Body of pancreas (tissue), 4 donors: ENCODE measurements at regions not wholly inside any gene's neighbourhood (a gene's known extent, or its start where the extent isn't known, plus 50 kb on each side); places are given as distances from the start of the nearest gene placed in this dataset.
A peak's percentile ranks its signal among the peaks of the same experiment; 100 is the strongest.
"Not testable (repeated sequence)": the region's sequence is repeated elsewhere in the genome, so short reads cannot be mapped to it uniquely, and the experiment has no call there.

Experiments
- ATAC-seq: fragments of 150-250 bp; one replicate; pipeline ENCODE4 v1.9.1; 2016
- DNase-seq, 4 donors: peaks; one replicate each; pipeline ENCODE4 v3.0.0-alpha.2; 2019
- H3K27ac ChIP-seq, 4 donors: fragments of 200-600 bp; sonication (generic); 1 replicate in 3 of 4; 2 replicates in 1 of 4; pipeline versions ENCODE4 v1.5.1 to v1.6.1; 2016 to 2019; ENCODE audit warnings: mild to moderate bottlenecking in 1 of 4, mixed read lengths in 1 of 4, moderate library complexity in 1 of 4
- H3K27me3 ChIP-seq, 2 donors: fragments of 200-600 bp; sonication (generic); one replicate each; pipeline ENCODE4 v1.6.0; 2016; ENCODE audit warnings: mild to moderate bottlenecking in 1 of 2
- H3K36me3 ChIP-seq, 2 donors: fragments of 200-600 bp; sonication (generic); replicated peaks in 1 of 2; 2 replicates each; pipeline ENCODE4 v1.5.1; 2016; ENCODE audit warnings: low read depth in 2 of 2; ENCODE audit not compliant: insufficient read depth in 1 of 2
- H3K4me1 ChIP-seq: fragments of 200-600 bp; sonication (generic); one replicate; pipeline ENCODE4 v1.6.0; 2016
- H3K4me3 ChIP-seq, 2 donors: fragments of 200-600 bp; sonication (generic); 1 replicate in 1 of 2; 2 replicates in 1 of 2; pipeline ENCODE4 v1.5.1; 2016 to 2019
- H3K9me3 ChIP-seq, 3 donors: fragments of 200-600 bp; sonication (generic); 1 replicate in 2 of 3; 2 replicates in 1 of 3; pipeline ENCODE4 v1.5.1; 2016
- POLR2A ChIP-seq, 3 donors: fragments of 450-650 bp; IDR thresholded peaks; one replicate each; pipeline ENCODE4 v1.6.1; 2016; ENCODE audit warnings: antibody characterized with exemption in 3 of 3, mild to moderate bottlenecking in 2 of 3
- WGBS, 2 donors: methylation state at CpG; one replicate each; pipeline ENCODE4 v1.1.5; 2017; 5-methylcytosine and 5-hydroxymethylcytosine counted together
- intact Hi-C: fragments of 100-400 bp; cut with DNase I; formaldehyde crosslinking; loops from one replicate; pipeline ENCODE4 v1.15.1; 2023
- TF ChIP-seq, protein P1 (sequence below), 7 experiments: fragments of 450-650 bp in 4 of 7; fragments of 200-600 bp in 3 of 7; sonication (generic) in 3 of 7; IDR thresholded peaks; one replicate each; pipeline ENCODE4 v1.5.1; 2016 to 2019; ENCODE audit warnings: antibody characterized with exemption in 7 of 7

DNA sequence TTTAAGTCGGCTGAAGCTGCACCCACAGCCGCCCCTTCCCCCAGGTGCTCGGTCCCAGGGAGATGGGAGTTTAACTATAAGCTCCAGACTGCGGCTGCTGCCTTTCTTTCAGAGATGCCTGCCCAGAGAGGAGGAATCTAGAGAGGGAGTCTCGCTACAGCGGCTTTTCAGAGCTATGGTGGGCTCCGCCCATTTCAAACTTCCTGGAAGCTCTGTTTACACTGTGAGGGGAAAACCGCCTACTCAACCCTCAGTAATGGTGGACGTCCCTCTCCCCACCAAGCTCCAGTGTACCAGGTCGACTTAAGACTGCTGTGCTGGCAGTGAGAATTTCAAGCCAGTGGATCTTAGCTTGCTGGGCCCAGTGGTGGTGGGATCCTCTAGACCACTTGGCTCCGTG lies 135.4 kb downstream of the CXCL12 start:
- no peak for DNase-seq
- no peaks in the 10 kb centered on the region for H3K9me3 ChIP-seq
- no peak overlapping the region for H3K4me3 ChIP-seq
- intact Hi-C loops, result no loop called here
- H3K27me3 ChIP-seq, result no peaks in the 10 kb centered on the region
- H3K4me1 ChIP-seq, result peaks cover 11% of the 10 kb centered on the region
- 74 to 86% methylated on average over 8 to 11 of the region's 11 CpGs for WGBS, 2 donors
- no peak overlapping the region for H3K27ac ChIP-seq
- no peak for ATAC-seq
- TF ChIP-seq, protein P1, sequence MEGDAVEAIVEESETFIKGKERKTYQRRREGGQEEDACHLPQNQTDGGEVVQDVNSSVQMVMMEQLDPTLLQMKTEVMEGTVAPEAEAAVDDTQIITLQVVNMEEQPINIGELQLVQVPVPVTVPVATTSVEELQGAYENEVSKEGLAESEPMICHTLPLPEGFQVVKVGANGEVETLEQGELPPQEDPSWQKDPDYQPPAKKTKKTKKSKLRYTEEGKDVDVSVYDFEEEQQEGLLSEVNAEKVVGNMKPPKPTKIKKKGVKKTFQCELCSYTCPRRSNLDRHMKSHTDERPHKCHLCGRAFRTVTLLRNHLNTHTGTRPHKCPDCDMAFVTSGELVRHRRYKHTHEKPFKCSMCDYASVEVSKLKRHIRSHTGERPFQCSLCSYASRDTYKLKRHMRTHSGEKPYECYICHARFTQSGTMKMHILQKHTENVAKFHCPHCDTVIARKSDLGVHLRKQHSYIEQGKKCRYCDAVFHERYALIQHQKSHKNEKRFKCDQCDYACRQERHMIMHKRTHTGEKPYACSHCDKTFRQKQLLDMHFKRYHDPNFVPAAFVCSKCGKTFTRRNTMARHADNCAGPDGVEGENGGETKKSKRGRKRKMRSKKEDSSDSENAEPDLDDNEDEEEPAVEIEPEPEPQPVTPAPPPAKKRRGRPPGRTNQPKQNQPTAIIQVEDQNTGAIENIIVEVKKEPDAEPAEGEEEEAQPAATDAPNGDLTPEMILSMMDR (IDR thresholded peaks at IDR 0.05), result no peak
- no peak for TF ChIP-seq POLR2A (IDR thresholded peaks at IDR 0.05)
- no peaks in the 10 kb centered on the region for H3K36me3 ChIP-seq

DNA sequence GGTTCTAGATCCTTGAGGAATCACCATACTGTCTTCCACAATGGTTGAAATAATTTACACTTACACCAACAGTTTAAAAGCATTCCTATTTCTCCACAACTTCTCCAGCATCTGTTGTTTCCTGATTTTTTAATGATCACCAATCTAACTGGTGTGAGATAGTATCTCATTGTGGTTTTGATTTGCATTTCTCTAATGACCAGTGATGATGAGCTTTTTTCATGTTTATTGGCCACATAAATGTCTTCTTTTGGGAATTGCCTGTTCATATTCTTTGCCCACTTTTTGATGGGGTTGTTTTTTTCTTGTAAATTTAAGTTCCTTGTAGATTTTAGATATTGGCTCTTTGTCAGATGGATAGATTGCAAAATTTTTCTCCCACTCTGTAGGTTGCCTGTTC lies 138.2 kb downstream of the CXCL12 start:
- DNase-seq, H3K4me1 ChIP-seq, intact Hi-C loops, H3K36me3 ChIP-seq, ATAC-seq, H3K27me3 ChIP-seq, H3K9me3 ChIP-seq, H3K27ac ChIP-seq, H3K4me3 ChIP-seq: not testable (repeated sequence)

DNA sequence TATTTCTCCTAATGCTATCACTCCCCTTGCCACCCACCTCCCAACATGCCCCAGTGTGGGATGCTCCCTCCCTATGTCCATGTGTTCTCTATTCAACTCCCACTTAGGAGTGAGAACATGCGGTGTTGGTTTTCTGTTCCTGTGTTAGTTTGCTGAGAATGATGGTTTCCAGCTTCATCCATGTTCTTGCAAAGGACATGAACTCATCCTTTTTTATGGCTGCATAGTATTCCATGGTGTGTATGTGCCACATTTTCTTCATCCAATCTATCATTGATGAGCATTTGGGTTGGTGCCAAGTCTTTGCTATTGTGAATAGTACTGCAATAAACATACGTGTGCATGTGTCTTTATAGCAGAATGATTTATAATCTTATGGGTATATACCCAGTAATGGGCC lies 138.6 kb downstream of the CXCL12 start:
- ATAC-seq, result not testable (repeated sequence)
- WGBS, 2 donors, result 87 to 98% methylated on average over 2 of the region's 2 CpGs

DNA sequence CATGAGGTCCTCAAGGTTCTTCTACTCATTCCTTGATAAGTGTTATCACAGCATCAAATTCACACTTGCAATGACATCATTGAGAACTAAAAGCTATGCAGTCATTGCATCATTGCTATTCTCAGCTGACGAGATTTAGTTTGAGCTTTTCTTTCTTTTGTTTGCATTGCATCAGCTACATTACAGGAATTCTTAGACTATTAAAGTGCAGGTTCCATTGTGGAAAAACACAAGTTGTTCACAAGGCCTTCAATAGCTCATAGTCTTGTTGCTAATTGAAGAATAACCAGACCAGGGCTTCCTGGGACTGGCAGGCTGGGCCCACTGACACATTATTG lies 139.3 kb downstream of the CXCL12 start:
- no peak for ATAC-seq
- DNase-seq, result no peak
- Histone ChIP-seq H3K4me1 (peaks cover 12% of the 10 kb centered on the region), H3K27ac (peak overlapping the region in 1 of 4 donors; percentile 23), H3K9me3 (no peaks in the 10 kb centered on the region), H3K27me3 (no peaks in the 10 kb centered on the region), H3K36me3 (no peaks in the 10 kb centered on the region), H3K4me3 (no peak overlapping the region)
- WGBS, 2 donors, result 31 to 39% methylated on average over 1 of the region's 1 CpG
- intact Hi-C loops, result no loop called here
- TF ChIP-seq POLR2A (IDR thresholded peaks at IDR 0.05), result no peak
- TF ChIP-seq, protein P1 (IDR thresholded peaks at IDR 0.05), result no peak

More for the DNA sequence above, 138.6 kb downstream of the CXCL12 start:
- H3K9me3 ChIP-seq, intact Hi-C loops, DNase-seq, H3K4me3 ChIP-seq, H3K27me3 ChIP-seq, H3K27ac ChIP-seq, H3K36me3 ChIP-seq: not testable (repeated sequence)
- peaks cover 12% of the 10 kb centered on the region for H3K4me1 ChIP-seq

DNA sequence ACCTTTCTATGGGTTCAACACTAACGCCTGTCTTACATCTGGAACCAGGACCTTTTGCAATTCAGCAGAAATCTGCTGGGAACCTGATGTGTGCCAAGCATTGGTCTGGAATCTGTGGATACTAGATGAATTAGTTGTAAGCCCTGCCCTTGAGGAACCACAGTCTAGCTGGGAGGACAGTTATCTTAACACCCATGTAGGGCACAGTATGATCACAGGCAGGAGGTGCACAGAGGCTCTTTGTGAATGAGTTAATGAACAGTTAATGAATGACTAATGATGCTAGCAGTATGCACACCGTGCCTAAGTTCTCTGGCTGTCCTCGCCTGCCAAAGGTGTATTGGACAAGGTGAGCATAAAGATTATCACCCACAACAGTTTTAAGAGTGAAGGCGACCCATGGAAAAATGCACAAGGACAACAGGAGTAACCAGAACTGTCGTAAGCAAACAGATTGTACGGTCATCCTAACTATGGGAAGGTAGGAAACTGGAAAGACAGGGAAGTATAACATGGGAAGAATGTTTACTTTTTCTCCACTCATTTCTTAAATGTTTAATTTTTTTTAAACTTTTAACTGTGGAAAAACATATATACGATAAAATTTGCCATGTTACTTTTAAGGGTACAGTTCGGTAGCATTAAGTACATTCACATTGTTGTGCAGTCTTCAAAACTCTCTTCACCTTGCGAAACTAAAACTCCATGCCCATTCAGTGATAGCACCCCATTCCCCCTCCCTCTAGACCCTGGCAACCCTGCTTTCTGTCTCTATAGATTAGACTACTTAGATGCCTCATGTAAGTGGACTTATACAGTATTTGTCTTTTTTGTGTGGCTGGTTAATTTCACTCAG lies 139.9 kb downstream of the CXCL12 start:
- H3K9me3 ChIP-seq, result no peaks in the 10 kb centered on the region
- peak; percentile 78 for ATAC-seq
- intact Hi-C loops, result no loop called here
- no peak overlapping the region for H3K4me3 ChIP-seq
- WGBS, 2 donors, result 59 to 66% methylated on average over 9 of the region's 9 CpGs
- DNase-seq, result peak in 1 of 4 donors; percentile 22
- peak overlapping the region in 1 of 4 donors; percentile 23 for H3K27ac ChIP-seq
- no peaks in the 10 kb centered on the region for H3K36me3 ChIP-seq
- H3K27me3 ChIP-seq, result no peaks in the 10 kb centered on the region
- TF ChIP-seq, protein P1 (IDR thresholded peaks at IDR 0.05), result no peak
- TF ChIP-seq POLR2A (IDR thresholded peaks at IDR 0.05), result no peak
- peaks cover 12% of the 10 kb centered on the region for H3K4me1 ChIP-seq
